SKM-1 (cell line): ENCODE measurements at regions not wholly inside any gene's neighbourhood (a gene's known extent, or its start where the extent isn't known, plus 50 kb on each side); places are given as distances from the start of the nearest gene placed in this dataset.

ENCODE experiments used
- DNase-seq: peaks from one replicate; lab custom pipeline; 2025; ENCODE audit not compliant: unreplicated experiment; lab: John Stamatoyannopoulos, UW

DNA sequence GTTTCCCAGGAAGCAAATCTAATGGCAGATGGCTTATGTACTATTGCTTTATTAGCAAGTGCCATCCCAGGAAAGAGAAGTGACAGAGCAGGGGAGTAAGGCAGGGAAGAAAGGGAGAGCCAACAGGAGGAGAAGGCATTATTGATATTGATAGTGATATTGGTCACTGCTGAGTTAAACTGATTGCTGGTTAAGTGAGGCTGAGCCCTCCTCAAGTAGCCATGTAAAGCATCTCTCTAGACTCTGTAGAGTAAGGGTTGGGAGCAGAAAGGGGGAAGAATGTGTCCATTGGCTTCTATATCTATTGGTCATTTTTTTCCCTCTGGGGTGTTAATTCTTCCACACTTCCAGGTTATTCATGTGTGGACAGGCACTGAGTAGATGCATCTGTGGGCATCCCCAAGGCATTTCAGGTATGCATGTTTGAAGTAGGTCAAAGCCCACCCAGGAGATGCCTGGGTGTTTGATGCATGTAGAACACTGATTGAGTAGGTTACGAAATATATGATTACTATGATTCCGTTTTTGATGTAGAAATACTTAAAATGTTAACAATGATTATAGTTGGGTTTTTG, 290.5 kb upstream of the DPYD start:
- no peak for DNase-seq

DNA sequence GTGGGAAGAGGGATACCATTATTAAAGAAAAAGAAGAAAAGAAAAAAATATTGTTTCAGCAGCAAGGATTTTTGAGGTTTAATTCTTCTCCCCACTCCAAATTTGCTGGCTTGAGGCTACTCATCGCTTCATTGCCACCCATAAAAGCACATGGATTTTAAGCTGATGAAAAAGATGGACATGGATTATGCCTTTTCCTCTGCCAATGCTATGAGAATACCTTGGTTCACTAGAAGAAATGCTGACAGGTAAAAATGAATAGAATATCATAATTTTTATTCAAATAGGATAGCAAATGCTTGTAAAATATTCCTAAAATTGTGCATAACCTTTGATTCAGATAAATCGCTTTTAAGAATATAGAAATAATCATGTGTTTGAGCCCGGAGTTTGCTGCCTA, 289.7 kb upstream of the DPYD start:
- DNase-seq, result no peak

DNA sequence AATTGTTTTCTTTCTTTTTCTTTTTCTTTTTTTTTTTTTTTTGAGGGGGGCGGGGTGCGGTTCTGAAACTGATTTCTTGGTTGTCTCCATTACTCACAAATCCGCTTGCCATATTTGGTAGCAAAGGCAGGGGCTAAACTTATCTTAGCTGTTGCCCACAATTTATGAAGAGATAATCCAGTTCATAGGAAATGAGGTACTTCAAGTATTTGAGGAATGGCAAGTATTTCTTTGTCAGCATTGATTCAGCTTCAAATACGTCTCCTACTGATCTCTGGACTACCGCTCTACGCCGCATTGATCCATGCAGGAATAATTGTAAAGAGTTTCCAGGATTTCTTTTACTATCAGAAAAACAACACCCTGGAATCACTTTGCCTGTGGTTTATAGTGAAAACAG, 289.2 kb upstream of the DPYD start:
- DNase-seq, result no peak

DNA sequence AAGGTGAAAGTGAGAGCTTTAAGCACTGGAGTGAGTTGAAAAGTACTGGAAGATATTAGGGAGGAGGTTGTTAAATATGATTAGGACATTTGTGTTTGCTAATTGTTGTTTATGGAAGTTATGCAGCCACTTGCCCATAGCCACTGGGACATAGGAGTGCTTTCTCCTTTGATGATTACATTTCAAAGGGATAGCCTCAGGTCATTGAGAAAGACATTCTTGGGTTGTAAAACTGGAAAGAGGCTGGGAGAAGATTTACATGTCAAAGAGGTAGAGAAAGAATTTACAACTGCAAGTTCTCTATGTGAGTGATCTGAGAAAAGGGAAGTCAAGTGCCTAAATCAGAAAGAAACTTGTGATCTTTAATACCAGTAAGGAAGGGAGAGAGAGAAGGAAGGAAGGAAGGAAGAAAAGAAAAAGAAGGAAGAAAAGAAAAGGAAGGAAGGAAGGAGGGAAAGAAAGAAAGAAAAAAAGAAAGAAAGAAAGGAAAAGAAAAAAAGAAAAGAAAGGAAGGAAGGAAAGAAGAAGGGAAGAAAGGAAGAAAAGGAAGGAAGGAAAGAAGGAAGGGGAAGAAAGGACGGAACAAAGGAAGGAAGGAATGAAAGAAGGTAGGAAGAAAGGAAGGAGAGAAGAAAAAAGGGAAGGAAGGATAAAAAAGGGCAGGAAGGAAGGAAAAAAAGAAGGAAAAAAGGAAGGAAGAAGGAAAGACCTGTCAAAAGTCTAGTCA, 284.6 kb upstream of the DPYD start:
- DNase-seq, result no peak

DNA sequence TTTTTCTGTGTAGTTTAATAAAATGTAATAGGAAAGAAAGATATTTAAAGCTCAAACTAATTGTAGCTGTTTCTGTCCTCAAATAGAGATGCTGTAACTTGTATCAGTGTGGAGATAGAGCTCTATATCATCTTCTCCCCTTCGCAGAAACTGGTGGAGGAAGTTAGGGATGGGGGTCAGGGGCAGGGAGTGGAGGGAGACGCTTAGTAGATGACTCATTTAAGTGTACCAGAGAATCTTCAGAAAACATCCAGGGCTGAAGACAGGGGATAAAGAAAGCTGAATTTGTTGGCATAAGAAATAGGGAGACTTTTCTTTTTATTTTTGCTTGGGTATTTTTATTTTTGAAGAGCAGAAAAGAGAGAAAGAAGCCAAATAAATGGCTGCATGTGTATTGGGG, 282.6 kb upstream of the DPYD start:
- DNase-seq, result no peak

DNA sequence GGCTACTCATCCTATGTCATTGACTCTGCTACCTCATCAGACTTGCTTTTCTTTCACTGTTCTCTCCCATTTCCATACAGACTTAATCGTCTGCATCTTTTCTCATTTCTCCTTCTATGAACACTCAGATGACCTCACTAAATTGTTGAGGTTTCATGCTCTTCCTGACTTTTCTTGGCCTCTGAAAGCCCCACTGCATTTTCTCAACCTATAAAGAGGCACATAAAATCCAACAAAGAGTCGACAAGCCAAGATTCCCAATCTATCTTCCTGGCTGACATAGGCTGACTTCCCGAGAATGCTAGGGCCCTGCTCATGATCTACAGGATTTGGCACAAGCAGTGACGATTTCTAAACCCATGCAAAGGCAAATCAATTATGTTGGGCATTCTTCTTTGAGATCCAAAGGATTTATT, 280.8 kb upstream of the DPYD start:
- DNase-seq, result no peak

DNA sequence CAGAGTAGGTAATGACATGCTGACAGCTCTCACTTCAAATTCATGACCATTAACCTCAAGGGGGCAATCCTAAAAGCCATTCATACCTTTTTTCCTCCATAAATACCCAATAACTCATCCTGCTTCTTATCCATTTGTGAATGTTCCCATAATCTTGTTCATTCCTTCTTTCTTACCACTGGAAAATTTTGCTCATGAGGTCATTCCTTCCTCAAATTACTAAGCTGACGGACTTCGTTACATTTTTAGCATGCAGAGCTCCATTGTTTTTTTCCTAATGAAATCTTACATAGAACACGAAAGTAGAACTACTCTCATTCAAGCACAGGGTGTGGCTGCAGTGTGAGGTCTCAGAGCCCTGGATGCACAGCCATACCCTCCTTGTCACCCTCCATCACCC, 276.5 kb upstream of the DPYD start:
- no peak for DNase-seq

DNA sequence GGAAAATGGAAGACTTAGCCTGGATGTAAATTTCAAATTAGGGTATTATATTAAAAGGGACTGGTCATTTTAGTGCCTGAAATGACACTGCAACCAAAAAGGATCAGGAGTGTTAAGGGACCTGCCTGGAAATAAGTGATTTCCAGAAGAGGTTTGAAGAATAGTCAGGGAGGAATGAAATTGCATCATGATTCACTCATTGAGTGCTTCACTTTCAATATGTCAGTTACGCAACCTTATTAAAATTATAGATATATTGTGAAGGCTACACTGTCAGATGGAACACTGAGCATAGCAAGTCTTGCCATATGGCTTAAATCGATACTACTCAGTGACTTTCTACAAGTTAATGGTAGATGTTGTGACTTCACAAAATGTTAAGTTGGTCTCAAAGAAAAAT, 275.2 kb upstream of the DPYD start:
- DNase-seq, result no peak

DNA sequence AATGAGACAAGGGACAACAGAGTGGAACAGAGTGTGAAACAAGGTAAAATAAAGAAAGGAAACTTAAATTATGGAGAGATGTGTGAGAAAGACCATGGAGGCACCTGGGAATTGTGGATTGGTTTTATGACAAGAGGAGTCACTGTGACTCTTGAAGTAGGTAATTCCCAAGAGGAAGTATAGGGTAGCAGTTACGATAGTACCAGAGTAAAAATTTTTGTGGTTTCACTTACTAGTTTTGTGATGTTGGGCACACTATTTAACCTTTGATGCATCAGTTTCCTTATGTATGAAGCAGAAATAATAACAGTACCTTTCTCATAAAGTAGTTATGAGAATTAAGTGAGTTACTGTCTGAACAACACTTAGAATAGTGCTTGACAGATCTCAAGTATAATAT, 267.9 kb upstream of the DPYD start:
- DNase-seq, result no peak

DNA sequence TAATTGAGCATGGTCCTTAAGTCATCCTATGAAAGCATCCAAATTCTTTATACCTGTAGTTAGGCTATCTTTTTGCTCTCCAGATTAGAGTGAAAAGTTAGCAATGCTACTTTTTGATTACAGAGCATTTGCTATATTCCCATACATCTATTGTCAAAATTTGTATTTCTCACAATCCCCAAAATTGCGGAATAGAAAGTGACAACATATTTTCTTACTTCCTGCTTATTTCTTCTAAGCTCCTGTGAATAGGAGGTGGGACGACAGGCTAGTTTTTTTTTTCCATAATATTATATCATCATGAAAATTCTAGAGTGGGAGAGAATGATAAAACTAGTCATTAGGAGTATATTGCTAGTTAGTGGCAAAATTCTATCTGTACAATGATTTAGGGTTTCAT, 264.0 kb upstream of the DPYD start:
- DNase-seq, result no peak

DNA sequence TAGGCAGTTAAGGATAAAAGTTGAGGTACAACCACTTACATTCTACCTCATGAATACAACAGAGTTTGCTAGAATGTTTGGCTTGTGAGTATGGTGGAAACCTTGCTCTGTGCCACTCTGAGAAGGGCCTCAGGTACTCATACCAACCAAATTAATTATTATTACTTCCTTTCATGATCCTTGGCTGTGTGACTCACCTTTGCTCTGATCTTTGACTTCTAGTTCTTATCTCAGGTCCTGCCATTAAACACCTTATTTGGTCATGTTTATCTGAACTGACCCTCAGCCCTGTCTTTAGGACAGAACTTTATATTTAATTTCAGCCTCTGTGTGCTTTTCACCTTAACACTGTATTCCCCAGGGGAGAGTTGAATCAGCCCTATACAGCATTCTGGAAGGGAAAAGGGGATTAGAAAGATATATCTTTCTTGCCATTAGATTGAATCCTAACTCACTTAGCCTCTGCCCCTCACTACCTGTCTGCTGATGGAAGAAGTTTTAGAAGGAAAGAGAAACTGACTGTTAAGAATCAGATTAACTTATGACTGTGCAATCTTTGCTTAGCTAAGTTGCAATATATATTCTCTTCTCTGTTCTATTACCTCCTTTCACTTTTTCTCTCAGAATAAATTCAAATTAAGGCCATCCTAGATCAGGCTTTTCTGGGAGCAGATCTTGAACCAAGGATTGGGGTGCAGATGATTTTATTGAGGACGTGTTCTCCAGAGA, 260.4 kb upstream of the DPYD start:
- DNase-seq, result no peak

DNA sequence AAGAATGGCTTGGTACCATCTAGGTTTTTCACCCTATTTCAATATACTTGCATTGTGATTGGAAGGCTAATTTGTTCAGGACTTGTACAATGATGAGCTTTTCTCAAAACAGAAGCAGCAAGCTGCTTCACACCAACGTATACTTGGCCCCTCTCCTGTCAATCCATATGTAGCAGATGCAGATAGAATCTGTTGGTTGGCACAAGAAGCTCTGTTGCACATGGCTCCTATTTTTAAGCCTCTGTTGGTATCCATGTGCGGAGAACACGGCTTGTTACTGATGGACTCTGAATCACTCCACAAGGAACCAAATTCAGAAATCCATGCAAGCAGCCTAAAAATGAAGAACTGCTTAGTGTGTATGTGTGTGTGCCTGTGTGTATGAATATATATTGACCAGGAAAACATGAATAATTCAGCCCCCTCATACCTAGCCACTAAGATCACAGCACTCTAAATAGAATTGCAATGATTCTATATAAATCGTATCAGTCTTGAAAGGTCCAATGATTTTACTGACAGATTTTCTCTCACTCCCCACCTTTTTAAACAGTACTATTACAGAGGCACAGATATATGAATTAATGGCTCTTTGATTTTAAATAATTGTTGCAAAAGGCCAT, 258.4 kb upstream of the DPYD start:
- DNase-seq, result no peak

DNA sequence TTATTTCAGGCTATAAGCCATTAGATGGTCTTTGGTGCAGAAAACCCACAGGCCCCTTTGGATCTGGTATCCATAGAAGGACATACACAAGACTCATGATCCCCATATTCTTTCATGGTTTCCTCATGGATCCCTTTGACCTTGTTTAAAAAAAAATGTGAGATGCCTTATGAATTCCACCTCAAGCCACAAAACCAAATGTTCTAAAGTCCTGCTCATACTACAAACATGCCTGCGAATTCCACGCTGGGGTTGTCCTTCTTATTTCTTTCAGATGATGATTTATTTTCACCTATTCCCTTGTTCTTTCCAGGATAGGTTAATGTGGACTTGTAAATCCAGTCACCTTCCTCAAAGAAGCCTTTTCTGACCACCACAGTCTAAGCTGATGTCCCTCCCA, 256.9 kb upstream of the DPYD start:
- no peak for DNase-seq

DNA sequence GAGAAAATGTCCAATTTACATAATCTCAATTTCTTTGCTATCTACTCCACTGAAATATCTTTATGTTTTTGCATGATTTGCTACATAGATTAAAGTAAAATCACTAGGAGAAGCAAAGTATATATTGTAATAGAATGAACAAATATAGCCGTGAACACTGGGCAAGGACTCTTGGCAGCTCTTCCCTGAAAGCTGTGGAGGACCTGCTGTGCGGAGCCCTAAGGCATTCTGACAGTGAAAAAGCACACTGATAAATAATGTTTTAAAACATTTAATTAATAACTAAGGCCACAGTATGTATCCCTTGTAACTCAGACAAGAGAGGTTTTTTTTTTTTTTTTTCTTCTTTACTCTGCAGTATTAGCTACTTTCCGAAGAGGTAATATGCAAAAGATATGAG, 256.1 kb upstream of the DPYD start:
- no peak for DNase-seq

DNA sequence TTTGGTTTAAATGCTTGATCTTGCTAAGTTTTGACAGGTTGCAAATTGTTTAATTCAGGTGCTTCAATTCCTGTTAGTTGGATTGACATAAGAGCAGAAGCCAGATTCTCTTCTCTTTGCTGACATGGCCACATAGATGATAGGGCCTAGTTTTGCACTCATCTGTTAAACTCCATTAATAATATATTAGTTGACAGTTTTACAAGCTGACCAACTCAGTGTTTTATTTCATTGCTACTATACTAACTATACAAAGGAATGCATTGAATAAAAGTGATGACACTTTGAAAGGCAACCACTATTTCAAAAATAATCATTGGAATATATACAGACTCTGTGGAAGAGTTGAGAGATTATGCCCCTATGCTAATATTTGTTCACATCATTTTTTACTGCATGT, 255.6 kb upstream of the DPYD start:
- no peak for DNase-seq

DNA sequence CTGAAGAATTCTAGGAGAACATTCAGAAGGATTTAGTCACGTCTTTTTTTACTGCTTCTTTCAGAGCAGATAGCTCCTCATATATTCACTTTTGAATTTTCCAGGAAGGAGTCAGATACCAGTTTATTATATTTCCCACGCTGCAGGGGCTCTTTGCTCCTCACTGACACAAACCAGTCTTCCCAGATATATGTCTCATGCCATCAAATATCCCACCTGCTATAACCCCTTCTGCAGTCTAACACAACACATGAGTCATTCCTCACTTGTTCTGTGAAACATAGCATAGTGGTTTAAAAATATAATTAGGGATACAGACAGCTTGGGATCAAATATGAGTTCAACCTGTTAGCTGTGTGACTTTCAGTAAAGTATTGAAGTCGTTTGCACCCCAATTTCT, 251.7 kb upstream of the DPYD start:
- no peak for DNase-seq

DNA sequence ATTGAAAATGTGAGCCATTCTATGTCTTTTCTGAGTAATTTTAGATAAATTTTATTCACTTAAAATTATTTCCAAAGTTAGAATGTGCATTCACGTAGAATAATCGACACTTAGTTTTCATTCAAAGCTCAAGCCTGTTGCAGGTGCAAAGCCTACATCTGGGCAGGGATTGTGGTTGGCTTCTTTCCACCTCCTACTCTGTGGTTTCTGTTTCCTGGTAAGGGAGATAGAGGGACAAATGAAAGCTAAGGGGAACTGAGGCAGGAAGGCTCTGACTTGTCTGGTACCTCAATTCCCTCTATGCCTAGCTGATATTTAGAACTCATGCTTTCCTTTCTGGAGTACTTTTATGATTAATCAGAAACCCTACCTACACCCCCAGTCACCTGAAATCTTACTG, 251.2 kb upstream of the DPYD start:
- DNase-seq, result no peak

DNA sequence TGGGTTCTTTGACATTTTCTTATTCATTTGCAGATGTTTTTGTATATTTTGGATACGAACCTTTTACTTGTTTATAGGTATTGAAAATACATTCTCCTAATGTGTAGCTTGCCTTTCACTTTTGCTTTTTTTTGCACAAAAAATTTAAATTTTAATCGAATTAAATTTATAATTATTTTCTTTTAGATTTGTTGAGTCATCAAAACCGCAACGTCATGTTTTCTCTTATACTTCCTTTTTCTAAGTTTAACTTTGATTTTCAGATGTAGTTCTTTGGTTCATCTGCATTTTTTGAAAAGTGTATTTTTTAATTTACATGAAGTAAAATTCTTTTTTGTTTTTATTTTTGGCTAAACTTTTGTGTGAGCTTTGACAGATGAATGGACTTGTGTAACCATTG, 243.7 kb upstream of the DPYD start:
- DNase-seq, result no peak

DNA sequence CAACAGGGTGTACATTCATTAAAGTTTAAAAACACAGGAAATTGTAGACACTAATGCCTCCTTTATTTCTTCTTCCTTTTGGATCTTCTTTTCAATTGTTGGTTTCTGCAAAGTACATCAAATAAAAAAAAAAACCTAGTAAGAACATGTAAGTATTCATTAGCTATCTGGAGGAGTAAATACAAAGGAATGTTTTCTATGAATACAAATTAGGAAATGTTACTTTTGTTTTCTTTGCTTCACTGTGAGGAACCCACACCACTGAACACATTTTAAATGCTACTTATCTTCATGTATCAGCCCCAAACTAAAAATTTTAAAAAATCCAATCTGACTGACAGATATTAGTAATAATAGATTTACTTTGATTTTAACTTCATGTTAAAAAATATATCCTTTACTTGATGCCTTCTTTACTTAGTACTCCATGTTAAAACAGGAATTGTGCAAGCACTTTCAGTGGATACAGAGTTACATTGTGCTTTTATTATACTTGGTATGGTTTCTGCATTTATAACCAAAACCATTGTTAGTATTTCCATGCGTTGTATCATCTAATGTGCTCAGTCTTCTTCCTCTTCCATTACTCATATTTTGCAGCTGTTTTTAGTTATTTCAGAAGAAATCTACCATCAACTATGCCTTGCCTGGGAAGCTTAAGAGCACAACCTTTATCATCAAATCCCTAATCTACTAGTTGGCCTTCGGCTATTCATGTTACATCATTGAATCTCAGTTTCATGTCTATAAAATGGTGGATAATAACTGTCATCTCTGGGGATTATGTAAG, 236.9 kb upstream of the DPYD start:
- no peak for DNase-seq

DNA sequence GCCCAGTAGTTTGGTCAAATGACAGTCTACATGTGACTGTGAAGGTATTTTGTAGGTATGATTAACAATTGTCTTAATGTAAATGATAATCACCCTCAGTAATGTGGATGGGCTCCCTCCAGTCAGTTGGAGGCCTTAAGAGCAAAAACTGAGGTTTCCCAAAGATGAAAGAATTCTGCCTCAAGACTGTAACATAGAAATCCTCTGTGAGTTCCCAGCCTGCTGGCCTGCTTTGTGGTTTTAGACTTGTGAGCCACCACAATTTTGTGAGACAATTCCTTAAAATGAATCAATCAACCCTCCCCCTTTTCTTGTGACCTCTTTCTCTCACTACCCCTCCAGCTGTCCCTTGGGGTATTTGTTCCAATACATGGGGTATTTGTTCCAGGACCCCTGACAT, 226.4 kb upstream of the DPYD start:
- DNase-seq, result no peak

DNA sequence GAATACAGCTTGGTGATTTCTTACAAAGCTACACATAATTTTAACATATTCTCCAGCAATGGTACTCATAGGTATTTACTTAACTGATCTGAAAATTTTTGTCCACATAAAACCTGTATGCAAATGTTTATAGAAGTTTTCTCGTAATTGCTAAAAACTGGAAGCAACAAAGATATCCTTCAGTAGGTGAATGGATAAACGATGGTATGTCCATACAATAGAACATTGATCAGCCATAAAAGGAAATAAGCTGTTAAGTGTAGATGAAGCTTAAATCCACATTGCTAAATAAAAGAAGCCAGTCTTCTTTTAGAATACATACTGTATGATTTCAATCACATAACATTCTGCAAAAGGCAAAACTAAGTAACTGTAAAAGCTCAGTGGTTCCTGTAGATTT, 224.8 kb upstream of the DPYD start:
- no peak for DNase-seq
